ENCODE measurements at regions not wholly inside any gene's neighbourhood (a gene's known extent, or its start where the extent isn't known, plus 50 kb on each side); places are given as distances from the start of the nearest gene placed in this dataset.

GRCh38 chr5:57696825-57697570 is 214.4 kb upstream of the ACTBL2 start:
- TF ChIP-seq CTCF (IDR thresholded peaks at IDR 0.05; ENCODE audit: insufficient read depth, low read depth, low read length): no peak
- Histone ChIP-seq H3K36me3 (ENCODE audit: control insufficient read depth, insufficient read depth, low read length) (no peaks in the 10 kb centered on the region), H3K27me3 (ENCODE audit: control insufficient read depth, insufficient read depth, low read length) (no peaks in the 10 kb centered on the region), H3K4me3 (ENCODE audit: low read depth, low read length) (no peak overlapping the region)
- no peak for DNase-seq (ENCODE audit: low read depth)
- POLR2A ChIA-PET: no interaction called here
- CTCF ChIA-PET: interaction anchor here (0.6 kb wide), 1 partner anchor 159 kb away, joined by 3 read pairs; no protein-coding TSS in a partner anchor

GRCh38 chr5:57696389-57696769 is 213.8 kb upstream of the ACTBL2 start:
- no peak overlapping the region for H3K4me3 ChIP-seq (ENCODE audit: low read depth, low read length)
- TF ChIP-seq CTCF (IDR thresholded peaks at IDR 0.05; ENCODE audit: insufficient read depth, low read depth, low read length): no peak
- ChIA-PET CTCF (interaction anchor here (0.6 kb wide), 1 partner anchor 158 kb away, joined by 3 read pairs; no protein-coding TSS in a partner anchor), POLR2A (no interaction called here)
- DNase-seq (ENCODE audit: low read depth): no peak
- H3K27me3 ChIP-seq (ENCODE audit: control insufficient read depth, insufficient read depth, low read length): no peaks in the 10 kb centered on the region
- no peaks in the 10 kb centered on the region for H3K36me3 ChIP-seq (ENCODE audit: control insufficient read depth, insufficient read depth, low read length)

- H3K36me3 ChIP-seq (ENCODE audit: control insufficient read depth, insufficient read depth, low read length): no peaks in the 10 kb centered on the region
- H3K4me3 ChIP-seq (ENCODE audit: low read depth, low read length): no peak overlapping the region
- H3K27me3 ChIP-seq (ENCODE audit: control insufficient read depth, insufficient read depth, low read length): no peaks in the 10 kb centered on the region
- TF ChIP-seq CTCF (IDR thresholded peaks at IDR 0.05; ENCODE audit: insufficient read depth, low read depth, low read length): no peak
- ChIA-PET CTCF (no interaction called here), POLR2A (no interaction called here)
- no peak for DNase-seq (ENCODE audit: low read depth)
Observed at GRCh38 chr5:57695706-57696388, 213.2 kb upstream of the ACTBL2 start.

GRCh38 chr5:57695179-57695578 is 212.6 kb upstream of the ACTBL2 start:
- CTCF ChIA-PET: interaction anchor here (1.4 to 2.1 kb wide), 2 partner anchors 10 to 15 kb away, joined by 3 to 8 read pairs; no protein-coding TSS in a partner anchor
- TF ChIP-seq CTCF (IDR thresholded peaks at IDR 0.05; ENCODE audit: insufficient read depth, low read depth, low read length): no peak
- DNase-seq (ENCODE audit: low read depth): no peak
- POLR2A ChIA-PET: no interaction called here
- Histone ChIP-seq H3K27me3 (ENCODE audit: control insufficient read depth, insufficient read depth, low read length) (no peaks in the 10 kb centered on the region), H3K4me3 (ENCODE audit: low read depth, low read length) (no peak overlapping the region), H3K36me3 (ENCODE audit: control insufficient read depth, insufficient read depth, low read length) (no peaks in the 10 kb centered on the region)

GRCh38 chr5:57693488-57694305 is 211.1 kb upstream of the ACTBL2 start:
- H3K36me3 ChIP-seq (ENCODE audit: control insufficient read depth, insufficient read depth, low read length): no peaks in the 10 kb centered on the region
- H3K27me3 ChIP-seq (ENCODE audit: control insufficient read depth, insufficient read depth, low read length): no peaks in the 10 kb centered on the region
- TF ChIP-seq CTCF (IDR thresholded peaks at IDR 0.05; ENCODE audit: insufficient read depth, low read depth, low read length): no peak
- ChIA-PET POLR2A (no interaction called here), CTCF (interaction anchor here (0.6 to 2.1 kb wide), 5 partner anchors 9 to 769 kb away, joined by 3 to 8 read pairs (median 4); no protein-coding TSS in a partner anchor)
- no peak for DNase-seq (ENCODE audit: low read depth)
- H3K4me3 ChIP-seq (ENCODE audit: low read depth, low read length): no peak overlapping the region

All from BJ (cell line).